HG02623 (cell line): ENCODE measurements at regions not wholly inside any gene's neighbourhood (a gene's known extent, or its start where the extent isn't known, plus 50 kb on each side); places are given as distances from the start of the nearest gene placed in this dataset.
"Not testable (repeated sequence)": the region's sequence is repeated elsewhere in the genome, so short reads cannot be mapped to it uniquely, and the experiment has no call there.

Experiments
- ATAC-seq: cut with Tn5 transposase; IDR thresholded peaks from one replicate; pipeline ENCODE4 v1.9.1; 2021; ENCODE audit warnings: moderate library complexity; ENCODE audit not compliant: unreplicated experiment

- no peak for ATAC-seq
Measured at GRCh38 chr5:169415948-169416347, 115.0 kb upstream of the SLIT3 start.

DNA sequence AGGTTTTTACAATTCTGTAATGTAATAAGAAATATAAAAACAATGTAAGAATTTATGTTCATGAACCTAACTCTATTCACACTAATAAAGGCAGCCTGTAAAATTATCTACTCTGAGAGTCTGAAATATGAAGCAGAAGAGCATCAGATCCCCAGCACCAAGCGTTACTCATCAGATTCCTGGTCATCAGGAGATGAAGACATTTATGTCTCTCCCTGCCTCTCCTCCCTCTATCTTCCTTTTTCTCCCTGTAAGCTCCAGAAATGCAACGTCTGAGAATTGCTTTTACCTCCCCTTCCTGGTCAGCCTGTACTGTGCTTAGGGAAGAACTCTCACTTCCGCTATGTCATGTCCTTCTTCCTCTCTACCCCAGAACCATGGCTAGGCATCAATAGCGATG, 114.4 kb upstream of the SLIT3 start:
- ATAC-seq: no peak

GRCh38 chr5:169413416-169413815, 112.5 kb upstream of the SLIT3 start:
- no peak for ATAC-seq

DNA sequence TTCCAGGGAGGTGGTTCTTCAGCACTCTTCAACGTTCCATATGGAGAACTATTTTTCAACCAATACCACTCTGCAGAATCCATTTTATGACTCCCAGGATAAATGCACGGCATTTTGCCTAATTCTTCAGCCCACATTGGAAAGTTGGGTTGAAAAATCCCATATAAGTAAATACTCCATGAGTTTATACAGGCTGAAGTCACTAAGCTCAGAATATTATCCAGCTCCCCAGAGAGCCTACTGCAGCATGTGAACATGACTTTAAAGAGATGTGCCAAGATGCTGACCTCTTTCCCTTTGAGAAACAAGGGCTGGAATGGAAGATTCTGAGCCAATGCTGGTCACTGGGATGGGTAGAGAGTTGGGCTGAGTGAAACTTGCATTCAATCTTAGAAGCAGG, 111.9 kb upstream of the SLIT3 start:
- ATAC-seq: no peak

- ATAC-seq: no peak
Measured at GRCh38 chr5:169411786-169412430, 111.0 kb upstream of the SLIT3 start.

DNA sequence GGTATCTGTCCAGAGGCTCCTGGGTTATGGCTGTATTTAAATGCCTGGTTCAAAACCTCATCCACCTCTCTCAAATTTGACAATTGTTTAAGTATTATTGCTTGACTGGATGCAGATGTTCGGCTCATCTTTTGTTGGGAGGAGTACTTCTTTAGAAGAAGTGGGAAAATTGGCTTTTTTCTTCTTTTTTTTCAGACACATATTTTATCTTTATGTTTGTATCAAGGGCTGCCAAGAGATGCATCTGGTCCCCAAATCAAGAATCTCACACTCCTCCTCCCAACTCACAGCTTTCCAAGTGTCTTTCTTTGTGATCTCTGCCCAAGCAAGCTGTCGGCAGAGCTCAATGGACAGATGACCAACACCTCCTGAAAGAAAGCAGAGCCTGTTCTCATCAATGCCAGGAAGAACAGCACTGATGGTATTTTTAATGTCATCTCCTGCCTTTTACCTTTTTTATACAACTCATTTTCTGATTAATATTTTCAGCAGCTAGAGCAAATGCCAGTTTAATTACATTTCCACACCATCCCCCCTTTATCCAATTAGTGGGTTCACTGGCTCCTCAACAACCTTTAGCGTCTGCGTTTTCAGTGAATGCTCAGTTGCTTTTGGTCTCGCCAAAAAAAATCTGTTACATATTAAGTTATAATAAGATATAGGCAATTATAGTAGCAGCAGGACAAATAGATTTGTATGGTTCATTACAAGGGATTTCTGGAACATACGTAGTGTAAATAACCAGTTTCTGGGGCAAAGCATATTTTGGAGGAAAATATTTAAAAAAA, 110.3 kb upstream of the SLIT3 start:
- no peak for ATAC-seq

GRCh38 chr5:169408731-169409130, 107.8 kb upstream of the SLIT3 start:
- ATAC-seq: no peak

DNA sequence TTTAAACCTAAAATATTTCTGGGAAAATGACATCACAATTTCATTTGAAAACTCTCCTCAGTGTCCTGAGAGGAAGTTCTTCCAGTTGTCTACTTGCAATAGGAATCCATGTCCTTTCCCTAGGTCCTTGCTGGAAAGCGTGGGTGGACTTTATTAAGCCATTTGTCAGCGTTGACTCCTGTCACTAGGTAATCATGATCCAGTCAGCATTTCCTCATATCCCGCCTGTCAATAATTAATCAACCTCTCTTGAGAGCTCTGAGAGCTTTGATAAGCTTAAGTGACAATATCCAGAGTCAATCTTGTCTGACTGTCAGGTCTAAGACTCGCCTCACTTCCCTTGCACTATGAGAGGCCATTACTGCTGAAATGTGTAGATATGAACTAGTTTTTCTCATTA, 107.2 kb upstream of the SLIT3 start:
- ATAC-seq: no peak

- no peak for ATAC-seq
Measured at GRCh38 chr5:169404223-169404622, 103.3 kb upstream of the SLIT3 start.

DNA sequence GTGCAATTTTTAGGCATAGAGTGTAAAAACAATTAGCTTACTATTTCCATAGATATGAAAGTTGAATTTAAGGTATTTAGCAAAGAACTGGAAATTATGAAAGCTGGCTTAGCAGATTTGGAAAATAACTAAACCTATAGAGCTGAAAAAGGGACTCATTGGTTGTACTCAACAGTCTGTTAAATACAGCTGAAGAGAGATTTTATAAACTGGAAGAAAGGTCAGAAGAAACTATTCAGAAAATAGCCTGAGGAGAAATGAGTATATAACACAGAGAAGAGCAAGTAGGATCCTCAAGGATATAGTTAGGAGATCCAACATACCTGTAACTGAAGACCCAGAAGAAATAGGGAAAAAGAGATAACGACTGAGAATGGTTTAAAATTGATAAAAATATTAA, 97.6 kb upstream of the SLIT3 start:
- ATAC-seq: no peak

- no peak for ATAC-seq
Measured at GRCh38 chr5:169395136-169395535, 94.2 kb upstream of the SLIT3 start.

- no peak for ATAC-seq
Measured at GRCh38 chr5:169394371-169394770, 93.4 kb upstream of the SLIT3 start.

GRCh38 chr5:169393907-169394306, 93.0 kb upstream of the SLIT3 start:
- no peak for ATAC-seq

DNA sequence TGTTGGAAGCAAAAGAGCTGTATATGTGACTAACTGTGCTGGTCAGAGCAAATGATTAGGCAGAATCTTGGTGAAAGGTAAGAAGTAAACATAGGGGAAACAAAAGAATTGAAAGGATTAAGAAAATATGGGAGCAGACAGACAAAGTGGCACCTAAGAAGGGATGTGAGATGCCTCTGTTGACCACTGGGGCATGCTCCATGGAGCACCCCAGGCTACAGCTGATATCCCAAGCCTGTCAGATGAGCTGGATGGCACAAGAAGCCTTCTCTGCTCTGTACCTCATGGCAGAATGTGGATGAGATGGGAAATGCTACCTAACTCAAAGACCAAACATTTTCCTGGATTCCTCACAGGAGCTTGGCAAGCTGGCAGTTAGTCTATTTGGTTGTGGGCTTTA, 89.3 kb upstream of the SLIT3 start:
- no peak for ATAC-seq

DNA sequence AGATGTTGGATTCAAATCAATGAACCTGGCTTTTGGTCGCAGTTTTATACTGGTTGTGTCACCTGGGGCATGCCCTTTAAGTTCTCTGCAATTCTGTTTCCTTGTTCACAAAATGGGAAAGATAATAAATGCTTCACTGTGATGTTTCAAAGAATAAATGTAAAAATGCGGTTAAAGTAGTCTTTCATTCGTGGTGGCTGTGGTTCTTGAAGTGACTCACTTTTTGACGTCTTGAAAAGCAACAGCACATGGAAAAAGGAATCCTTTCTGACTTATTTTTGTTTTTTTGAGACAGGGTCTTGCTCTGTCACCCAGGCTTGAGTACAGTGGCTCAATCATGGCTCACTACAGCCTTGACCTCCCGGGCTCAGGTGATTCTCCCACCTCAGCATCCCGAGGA, 88.4 kb upstream of the SLIT3 start:
- no peak for ATAC-seq

DNA sequence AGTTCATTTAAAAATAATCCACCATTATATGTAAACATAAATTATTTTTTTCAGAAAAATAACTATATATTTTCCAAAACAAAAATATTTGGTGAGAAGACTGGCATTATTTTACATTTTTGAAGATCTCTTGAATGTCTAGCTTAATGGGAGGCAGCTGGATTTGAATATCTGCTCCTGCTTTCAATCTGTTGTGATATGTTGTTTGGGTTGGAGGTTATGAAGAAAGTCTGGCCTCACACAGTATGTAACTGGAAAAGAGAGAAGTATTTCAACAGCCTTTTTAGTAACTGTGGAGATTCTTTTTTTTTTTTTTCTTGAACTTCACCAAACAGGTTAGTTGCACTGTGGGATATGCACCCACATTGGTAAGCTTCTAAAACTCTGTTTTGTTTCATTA, 84.7 kb upstream of the SLIT3 start:
- ATAC-seq: no peak

- ATAC-seq: no peak
Measured at GRCh38 chr5:169384661-169385060, 83.7 kb upstream of the SLIT3 start.

DNA sequence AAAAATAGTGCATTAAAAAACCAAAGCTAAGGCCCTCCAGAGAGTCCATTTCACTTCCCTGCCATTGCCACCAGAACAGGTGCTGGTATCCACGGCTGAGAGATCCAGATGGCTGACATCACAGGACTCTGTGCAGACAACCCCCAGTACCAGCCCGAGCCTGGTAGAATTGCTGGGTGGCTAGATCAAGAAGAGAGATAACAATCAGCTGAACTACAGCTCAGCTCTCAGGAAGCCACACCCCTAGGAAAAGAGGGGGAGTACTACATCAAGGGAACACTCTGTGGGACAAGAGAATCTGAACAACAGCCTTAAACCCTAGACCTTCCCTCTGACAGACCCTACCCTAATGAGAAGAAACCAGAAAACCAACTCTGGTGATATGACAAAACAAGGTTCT, 73.8 kb upstream of the SLIT3 start:
- ATAC-seq: no peak

DNA sequence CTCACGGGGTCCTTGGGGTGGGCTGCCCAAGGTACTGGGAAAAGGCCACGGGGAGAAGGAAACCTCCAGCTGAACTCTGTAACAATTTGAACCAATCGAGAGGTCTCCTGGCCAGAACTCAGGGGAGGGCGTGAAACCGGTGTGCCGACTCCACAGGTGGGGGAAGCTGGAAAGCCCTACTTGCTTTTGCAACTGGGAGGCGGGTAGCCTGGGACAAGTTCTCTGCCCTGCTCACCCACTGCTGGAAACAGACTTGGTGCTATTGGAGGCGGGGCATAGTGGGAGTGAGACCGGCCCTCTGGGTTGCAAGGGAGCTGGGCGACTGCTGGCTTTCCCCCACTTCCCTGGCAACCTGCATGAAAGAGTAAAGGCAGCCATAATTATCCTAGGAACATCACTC, 73.2 kb upstream of the SLIT3 start:
- no peak for ATAC-seq

DNA sequence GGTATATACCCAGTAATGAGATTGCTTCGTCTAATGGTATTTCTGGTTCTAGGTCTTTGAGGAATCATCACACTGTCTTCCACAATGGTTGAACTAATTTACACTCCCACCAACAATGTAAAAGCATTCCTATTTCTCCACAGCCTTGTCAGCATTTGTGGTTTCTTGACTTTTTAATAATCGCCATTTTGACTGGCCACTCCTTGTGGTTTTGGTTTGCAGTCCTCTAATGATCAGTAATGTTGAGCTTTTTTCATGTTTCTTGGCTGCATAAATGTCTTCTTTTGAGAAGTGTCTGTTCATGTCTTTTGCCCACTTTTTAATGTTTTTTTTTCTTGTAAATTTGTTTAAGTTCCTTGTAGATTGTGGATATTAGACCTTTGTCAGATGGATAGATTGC, 70.9 kb upstream of the SLIT3 start:
- not testable (repeated sequence) for ATAC-seq

- ATAC-seq: no peak
Measured at GRCh38 chr5:169369130-169369529, 68.2 kb upstream of the SLIT3 start.

GRCh38 chr5:169367861-169368260, 66.9 kb upstream of the SLIT3 start:
- no peak for ATAC-seq

GRCh38 chr5:169357291-169357690, 56.4 kb upstream of the SLIT3 start:
- ATAC-seq: no peak
